SH-SY5Y (cell line): ENCODE measurements at regions not wholly inside any gene's neighbourhood (a gene's known extent, or its start where the extent isn't known, plus 50 kb on each side); places are given as distances from the start of the nearest gene placed in this dataset.

ENCODE experiments used
- GATA2 ChIP-seq: IDR thresholded peaks from 2 replicates; pipeline ENCODE4 v1.6.1; 2011; ENCODE audit warnings: mild to moderate bottlenecking, low read depth, low read length
- GATA3 ChIP-seq: IDR thresholded peaks from 2 replicates; pipeline ENCODE4 v1.6.1; 2011; ENCODE audit warnings: low read depth, mild to moderate bottlenecking, low read length, moderate library complexity

- TF ChIP-seq GATA3 = no peak
- no peak for TF ChIP-seq GATA2
Observed at GRCh38 chr12:73065913-73066312, 793.7 kb downstream of the TRHDE start.
